Brain microvascular endothelial cell (primary cell): ENCODE measurements at regions not wholly inside any gene's neighbourhood (a gene's known extent, or its start where the extent isn't known, plus 50 kb on each side); places are given as distances from the start of the nearest gene placed in this dataset.

Experiments
- DNase-seq: peaks from one replicate; pipeline ENCODE4 v3.0.0-alpha.2; 2020
- H3K27ac ChIP-seq: fragments of 250-450 bp; sonication (Bioruptor Pico); 2 replicates; pipeline ENCODE4 v1.5.1; 2020; ENCODE audit warnings: mild to moderate bottlenecking, moderate library complexity
- H3K27me3 ChIP-seq: fragments of 250-450 bp; sonication (Bioruptor Pico); replicated peaks from 2 replicates; pipeline ENCODE4 v1.5.1; 2020; ENCODE audit warnings: mild to moderate bottlenecking
- H3K36me3 ChIP-seq: fragments of 250-450 bp; sonication (Bioruptor Pico); replicated peaks from 2 replicates; pipeline ENCODE4 v1.5.1; 2020; ENCODE audit warnings: mild to moderate bottlenecking
- H3K4me3 ChIP-seq: 2 replicates; pipeline ENCODE4 v1.5.1; 2011; ENCODE audit warnings: low read depth, mild to moderate bottlenecking, control low read depth, low read length, moderate library complexity
- in situ Hi-C: cut with HindIII; loops from 2 replicates; pipeline ENCODE4 v1.10.0; 2017; ENCODE audit warnings: low sequenced_read_pairs, low pct_ligation_motif_present
- TF ChIP-seq, protein P1 (sequence below): IDR thresholded peaks from 2 replicates; pipeline ENCODE4 v1.5.1; 2011; ENCODE audit warnings: low read depth, mild to moderate bottlenecking, moderate library complexity, low read length, control low read depth, inconsistent platforms; ENCODE audit errors: missing control alignments

DNA sequence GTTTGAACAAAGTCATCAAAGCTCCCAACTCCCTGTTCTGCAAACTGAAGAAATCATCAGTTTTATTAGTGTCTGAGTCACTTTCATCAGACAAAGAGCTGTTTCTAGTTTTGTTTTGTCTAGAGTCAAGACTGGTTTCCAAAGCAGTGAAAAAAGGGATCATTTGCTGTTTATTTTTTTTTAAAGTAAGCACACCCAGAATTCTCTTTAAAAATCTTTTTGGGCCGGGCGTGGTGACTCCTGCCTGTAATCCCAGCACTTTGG is 972.0 kb upstream of the CELF2 start:
- Histone ChIP-seq H3K36me3 (no peaks in the 10 kb centered on the region), H3K27ac (no peak overlapping the region), H3K27me3 (no peaks in the 10 kb centered on the region), H3K4me3 (no peak overlapping the region)
- in situ Hi-C loops, result no loop called here
- DNase-seq, result no peak
- TF ChIP-seq, protein P1, sequence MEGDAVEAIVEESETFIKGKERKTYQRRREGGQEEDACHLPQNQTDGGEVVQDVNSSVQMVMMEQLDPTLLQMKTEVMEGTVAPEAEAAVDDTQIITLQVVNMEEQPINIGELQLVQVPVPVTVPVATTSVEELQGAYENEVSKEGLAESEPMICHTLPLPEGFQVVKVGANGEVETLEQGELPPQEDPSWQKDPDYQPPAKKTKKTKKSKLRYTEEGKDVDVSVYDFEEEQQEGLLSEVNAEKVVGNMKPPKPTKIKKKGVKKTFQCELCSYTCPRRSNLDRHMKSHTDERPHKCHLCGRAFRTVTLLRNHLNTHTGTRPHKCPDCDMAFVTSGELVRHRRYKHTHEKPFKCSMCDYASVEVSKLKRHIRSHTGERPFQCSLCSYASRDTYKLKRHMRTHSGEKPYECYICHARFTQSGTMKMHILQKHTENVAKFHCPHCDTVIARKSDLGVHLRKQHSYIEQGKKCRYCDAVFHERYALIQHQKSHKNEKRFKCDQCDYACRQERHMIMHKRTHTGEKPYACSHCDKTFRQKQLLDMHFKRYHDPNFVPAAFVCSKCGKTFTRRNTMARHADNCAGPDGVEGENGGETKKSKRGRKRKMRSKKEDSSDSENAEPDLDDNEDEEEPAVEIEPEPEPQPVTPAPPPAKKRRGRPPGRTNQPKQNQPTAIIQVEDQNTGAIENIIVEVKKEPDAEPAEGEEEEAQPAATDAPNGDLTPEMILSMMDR, result no peak

DNA sequence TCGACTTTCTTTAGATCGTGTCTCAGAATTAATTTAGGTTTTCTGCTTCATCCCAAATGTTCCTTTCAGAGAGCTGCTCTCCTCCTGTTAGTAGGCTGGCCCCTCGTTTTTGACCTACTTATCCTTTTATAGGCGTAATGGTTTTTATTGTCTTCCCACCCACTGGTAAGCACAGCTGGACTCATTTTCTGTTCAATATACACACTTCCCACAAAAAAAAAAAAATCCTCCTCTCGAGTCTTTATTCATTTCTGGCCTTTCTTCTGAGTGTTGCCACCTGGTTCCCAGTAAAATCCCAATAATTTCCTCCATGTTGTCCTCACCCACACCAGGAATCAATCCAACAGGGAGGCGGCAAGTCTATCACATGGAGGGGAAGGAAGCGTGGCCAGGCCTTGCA is 970.2 kb upstream of the CELF2 start:
- DNase-seq, result no peak
- Histone ChIP-seq H3K4me3 (no peak overlapping the region), H3K27me3 (no peaks in the 10 kb centered on the region), H3K36me3 (no peaks in the 10 kb centered on the region), H3K27ac (no peak overlapping the region)
- in situ Hi-C loops, result no loop called here
- TF ChIP-seq, protein P1, result no peak

DNA sequence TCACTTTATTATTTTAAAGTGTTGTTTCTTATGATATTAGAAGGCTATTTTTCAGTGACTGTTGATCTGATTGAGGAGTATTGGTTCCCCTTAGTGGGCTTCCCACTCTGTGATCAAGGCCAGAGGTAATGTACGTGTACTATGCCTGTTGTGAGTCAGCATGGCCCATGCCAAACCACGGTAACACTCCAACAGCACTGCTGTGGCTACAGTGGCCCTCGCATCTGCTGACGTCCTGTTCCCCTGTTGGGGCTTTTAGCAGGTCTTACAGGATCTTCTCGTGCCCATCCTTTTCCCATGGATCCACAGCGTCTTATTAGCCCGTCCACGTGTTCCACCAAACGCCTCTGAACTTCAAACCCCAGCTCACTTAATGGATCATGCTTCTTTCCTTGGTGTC is 964.6 kb upstream of the CELF2 start:
- no peak for DNase-seq
- TF ChIP-seq, protein P1, result no peak
- in situ Hi-C loops, result no loop called here
- Histone ChIP-seq H3K36me3 (no peaks in the 10 kb centered on the region), H3K4me3 (no peak overlapping the region), H3K27me3 (no peaks in the 10 kb centered on the region), H3K27ac (no peak overlapping the region)

DNA sequence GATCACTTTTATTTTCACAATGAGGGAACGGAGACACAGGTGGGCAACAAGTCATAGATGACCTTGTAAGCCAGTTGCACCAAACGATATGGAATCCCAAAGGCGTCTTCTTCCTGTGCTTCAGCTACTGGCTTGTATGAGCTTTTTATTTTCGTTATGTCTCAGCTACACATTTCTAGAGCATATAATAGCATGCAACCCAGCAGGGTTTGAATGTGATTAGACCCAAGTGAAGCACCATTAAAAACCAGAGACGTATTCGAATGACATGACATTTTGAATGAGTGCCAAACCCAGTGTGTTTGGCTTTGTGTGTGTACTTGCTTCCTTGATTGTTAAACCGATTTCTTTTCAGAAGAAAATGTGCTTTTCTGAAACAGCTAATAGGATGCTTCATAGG is 963.2 kb upstream of the CELF2 start:
- Histone ChIP-seq H3K4me3 (no peak overlapping the region), H3K27ac (no peak overlapping the region), H3K36me3 (no peaks in the 10 kb centered on the region), H3K27me3 (no peaks in the 10 kb centered on the region)
- in situ Hi-C loops, result no loop called here
- DNase-seq, result no peak
- TF ChIP-seq, protein P1, result no peak

DNA sequence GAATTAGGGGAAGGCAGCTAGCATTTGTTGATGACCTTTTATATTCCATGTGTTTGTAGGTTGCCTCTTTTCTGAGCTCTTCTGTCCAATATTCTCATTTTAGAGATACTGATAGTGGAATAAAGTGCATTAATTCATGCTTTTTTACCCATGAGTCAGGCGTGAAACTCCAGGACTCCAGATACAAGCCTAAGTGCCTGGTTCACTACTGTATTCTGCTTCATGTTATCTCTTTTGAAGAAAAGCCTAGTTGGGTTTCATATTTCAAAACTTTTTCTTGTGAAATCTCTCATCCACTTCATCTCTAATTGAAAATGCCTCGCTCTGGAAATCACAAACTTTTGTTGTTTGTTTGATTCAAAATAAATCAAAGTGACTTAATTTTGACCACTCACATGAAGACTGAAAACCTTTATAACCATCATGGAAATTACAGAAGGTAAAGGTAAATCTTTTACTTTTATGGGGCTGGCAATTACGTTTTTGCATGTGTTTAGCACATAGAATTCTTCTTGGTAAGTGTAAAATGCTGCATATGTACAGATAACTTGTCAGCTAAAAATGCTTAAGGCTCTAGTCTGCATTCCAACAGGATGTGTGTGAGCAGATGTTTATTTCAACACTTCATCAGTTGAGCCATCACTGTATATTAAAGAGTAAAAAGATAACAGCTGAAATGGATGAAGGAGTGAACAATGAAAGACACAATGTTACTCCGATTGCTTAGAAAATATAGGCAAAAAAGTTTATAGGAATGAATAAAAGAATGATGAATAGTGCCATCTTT is 961.8 kb upstream of the CELF2 start:
- Histone ChIP-seq H3K27ac (no peak overlapping the region), H3K36me3 (no peaks in the 10 kb centered on the region), H3K4me3 (no peak overlapping the region), H3K27me3 (no peaks in the 10 kb centered on the region)
- in situ Hi-C loops, result no loop called here
- no peak for DNase-seq
- TF ChIP-seq, protein P1, result no peak

DNA sequence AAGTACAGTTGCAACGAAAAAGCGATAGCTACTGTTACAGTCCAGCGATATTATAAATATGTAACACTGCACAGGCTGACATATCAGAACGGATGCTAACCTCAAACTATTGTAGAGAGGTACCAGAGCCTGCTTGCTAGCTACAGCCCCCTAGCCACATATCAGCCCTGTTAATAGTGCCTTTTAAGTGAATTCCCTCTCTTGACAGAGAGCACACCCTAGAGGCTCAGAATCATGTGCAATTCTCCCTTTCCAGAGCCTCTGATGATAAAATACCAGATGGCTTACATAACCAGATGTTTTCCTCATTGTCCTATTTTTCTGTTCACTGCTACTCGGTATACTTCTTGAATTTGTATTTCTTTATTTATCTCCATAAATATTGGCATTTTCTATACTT is 960.7 kb upstream of the CELF2 start:
- TF ChIP-seq, protein P1, result no peak
- Histone ChIP-seq H3K27me3 (no peaks in the 10 kb centered on the region), H3K27ac (no peak overlapping the region), H3K4me3 (no peak overlapping the region), H3K36me3 (no peaks in the 10 kb centered on the region)
- in situ Hi-C loops, result no loop called here
- DNase-seq, result peak; percentile 28
